NCI-H2029 treated with DMSO at 0.1 percent for 48 hours (cell line): ENCODE measurements at regions not wholly inside any gene's neighbourhood (a gene's known extent, or its start where the extent isn't known, plus 50 kb on each side); places are given as distances from the start of the nearest gene placed in this dataset.

Experiments
- DNase-seq: peaks from one replicate; lab custom pipeline; 2025; lab: John Stamatoyannopoulos, UW

DNA sequence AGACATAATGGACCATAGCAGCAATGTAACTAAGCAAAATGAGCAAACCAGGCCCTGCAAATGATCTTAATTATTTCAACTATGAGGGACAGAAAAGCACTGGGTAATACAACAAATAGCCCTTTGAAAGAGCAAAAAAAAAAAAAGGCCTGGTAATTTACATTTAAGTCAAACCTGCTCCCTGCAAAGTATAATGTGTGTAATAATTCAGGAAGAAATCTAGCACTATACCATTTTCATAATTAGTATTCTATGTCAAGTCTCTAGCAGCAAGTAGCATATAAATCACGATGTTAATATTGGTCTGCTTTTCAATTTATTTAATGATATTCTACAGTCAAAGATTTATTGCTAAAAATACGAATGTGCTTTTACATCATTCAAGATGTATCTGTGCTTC, 489.6 kb downstream of the BMP2 start:
- no peak for DNase-seq

GRCh38 chr20:7257692-7258466, 490.4 kb downstream of the BMP2 start:
- no peak for DNase-seq

DNA sequence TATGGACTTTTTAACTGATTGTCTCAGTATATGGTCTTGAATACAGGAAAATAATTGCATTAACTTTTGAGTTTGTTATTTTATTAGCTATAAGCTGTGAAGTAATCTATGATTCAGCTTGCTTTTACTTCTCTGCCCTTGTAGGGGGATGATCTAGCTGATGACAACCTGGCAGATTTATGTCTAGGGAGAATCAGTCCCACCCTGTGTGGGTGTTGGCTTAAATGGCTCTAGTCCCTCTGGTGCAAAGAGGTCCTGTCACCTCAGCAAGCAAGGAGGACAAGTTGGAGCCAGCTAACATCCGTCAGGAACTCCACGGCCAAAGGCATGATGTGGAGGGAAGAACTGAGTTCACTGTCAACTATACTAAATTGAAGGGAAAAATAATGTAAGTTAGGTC, 495.3 kb downstream of the BMP2 start:
- no peak for DNase-seq

- DNase-seq, result no peak
These were observed 496.7 kb downstream of the BMP2 start for GRCh38 chr20:7264137-7264536.

GRCh38 chr20:7269452-7269851, 502.0 kb downstream of the BMP2 start:
- no peak for DNase-seq

DNA sequence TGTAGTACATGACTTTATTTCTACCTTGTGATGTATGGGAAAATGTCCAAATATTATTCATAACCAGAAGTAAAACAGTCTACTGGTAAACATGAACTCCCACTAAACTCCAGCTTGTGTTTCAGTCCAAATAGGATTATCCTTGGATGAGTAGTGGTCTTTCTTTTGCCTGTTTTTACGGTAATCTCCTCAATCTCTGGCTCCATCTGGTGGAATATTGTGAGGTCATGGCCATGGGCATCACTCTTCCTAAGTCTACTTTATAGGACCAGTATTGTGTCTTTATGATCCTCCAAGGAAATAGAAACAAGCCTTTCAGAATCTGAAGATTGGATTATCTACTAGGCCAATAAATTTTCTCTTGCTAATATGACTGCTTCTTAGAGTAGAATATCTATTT, 505.0 kb downstream of the BMP2 start:
- DNase-seq, result no peak

DNA sequence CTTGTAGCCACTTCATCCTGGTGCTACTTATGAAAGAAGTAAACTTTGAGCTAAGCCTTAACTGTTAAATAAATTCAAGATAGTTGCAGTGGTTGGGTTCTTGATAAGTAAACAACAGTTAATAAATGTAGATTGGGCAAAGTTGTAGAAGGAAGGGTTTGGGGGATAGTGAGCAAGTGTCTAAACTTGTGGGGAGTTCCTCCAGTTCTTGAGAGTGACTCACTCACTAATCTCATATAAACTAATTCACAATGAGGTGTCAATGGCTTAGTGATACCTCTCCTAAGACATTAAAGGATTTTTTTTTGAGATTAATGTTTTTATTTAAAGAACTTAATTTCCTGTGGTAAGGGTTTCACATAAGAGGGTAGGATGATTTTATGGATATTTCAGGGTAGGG, 507.4 kb downstream of the BMP2 start:
- no peak for DNase-seq

- DNase-seq, result no peak
These were observed 508.3 kb downstream of the BMP2 start for GRCh38 chr20:7275645-7276237.

- peak; percentile 69 for DNase-seq
These were observed 518.6 kb downstream of the BMP2 start for GRCh38 chr20:7285918-7286556.

GRCh38 chr20:7291323-7291943, 523.9 kb downstream of the BMP2 start:
- no peak for DNase-seq

GRCh38 chr20:7291946-7292345, 524.5 kb downstream of the BMP2 start:
- no peak for DNase-seq

DNA sequence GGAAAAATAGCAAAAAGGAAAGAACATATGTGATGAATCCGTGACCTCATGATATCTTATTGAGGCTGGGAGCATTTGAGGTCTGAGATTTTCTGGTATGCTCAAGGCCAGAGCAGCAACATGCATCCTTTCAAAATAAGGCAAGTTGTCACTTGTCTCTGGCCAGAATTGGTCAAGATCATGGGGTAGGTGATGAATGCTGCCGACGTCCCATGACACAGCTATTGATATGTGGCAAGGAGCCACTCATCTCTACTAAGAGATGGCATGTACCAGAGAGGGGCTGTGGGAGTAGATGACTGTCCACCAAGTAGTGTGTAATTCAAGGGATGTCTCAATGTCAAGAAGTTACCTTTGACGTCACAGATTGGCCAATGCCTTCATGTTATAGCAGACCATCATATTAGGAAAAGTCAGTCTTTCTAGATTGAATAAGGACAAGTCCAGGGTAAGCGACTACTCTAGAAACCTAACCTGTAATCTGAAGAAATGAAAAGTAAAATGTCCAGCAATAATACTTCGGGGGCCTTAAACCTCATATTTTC, 527.4 kb downstream of the BMP2 start:
- DNase-seq, result no peak

DNA sequence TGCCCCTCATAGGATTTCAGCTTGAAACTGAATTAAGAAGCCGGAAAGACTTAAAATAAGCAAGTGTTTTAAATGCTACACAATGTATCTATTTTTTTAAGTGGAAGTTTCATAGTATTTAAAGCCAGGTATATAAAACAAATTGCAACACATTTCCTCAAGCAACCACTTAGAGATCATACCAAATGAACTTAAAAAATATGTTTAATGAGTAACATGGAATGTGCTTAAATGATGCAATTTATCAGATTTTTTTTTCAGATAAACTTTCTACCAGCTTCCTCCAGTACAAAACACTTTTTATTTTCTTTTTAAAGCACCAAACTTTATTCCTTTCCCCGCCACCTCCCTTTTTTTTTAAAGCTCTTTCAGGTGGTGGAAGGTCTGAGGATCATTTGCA, 534.3 kb downstream of the BMP2 start:
- DNase-seq, result no peak

GRCh38 chr20:7302250-7302649, 534.8 kb downstream of the BMP2 start:
- DNase-seq, result no peak

DNA sequence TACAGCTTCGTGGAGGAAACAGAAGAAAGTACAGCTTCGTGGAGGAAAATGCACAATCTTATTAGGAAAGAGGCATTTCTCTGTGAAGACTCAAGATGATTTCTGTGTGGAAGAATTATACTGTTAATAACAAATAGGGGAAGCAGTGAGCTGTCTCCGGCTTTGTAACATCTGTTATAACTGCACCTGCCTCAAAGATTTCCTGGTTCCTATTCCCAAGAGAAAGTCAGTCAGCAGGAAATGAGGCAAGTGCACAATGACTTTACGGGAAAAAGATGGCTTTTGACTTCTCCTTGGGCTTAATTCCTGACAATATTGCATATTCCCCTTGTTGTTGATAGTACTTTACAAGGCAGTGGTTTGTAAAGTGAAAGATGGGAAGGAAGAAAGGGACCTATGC, 538.5 kb downstream of the BMP2 start:
- no peak for DNase-seq

DNA sequence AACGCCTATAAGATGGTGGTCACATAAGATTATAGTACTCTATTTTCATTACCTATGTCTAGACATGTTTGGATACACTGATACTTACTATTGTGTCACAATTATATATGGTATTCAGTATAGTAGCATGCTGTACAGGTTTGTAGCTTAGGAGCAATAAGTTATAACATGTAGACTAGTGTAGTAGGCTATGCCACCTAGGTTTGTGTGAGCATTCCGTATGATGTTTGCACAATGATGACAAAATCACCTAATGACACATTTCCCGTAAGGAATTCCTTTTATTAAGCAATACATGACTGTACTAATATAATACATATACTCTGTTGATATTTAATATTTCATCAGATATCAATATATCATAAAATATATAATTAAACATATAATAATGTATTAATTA, 540.7 kb downstream of the BMP2 start:
- DNase-seq, result no peak

DNA sequence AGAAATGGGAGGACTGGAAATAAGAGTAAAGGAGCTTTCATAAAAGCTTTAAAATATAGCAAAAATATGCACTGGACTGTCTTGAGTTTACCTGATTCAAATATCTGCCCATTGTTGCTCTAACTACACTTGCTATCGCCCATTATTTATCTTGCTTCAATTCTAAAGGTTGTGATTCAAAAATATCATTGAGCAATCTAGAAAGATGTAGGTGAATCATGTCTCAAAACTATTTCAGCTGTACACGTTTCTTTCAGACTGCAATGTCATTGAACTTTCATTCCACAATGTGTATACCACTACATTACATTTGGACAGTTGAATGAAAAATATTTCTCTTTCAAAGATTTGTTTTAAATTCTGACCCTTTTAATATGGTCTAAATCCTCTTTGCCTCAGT, 545.6 kb downstream of the BMP2 start:
- no peak for DNase-seq

DNA sequence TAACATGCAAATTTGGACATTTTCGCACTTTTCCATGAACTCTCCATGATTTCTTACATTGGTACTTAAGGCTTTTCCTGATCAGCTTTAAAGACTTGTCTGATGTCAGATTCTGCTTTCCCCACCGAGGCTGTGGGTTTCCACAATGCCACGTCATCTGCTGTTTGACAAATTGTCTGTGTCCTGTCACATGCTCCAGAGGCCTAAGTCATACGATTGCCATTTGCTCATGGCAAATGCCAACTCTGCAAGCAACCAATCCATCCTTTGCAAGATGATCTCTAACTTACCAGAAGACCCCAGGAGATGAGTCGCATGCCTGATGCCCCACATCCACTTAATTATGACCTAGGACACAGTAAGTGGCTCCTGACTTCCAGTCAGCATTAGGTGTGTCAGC, 556.5 kb downstream of the BMP2 start:
- no peak for DNase-seq

DNA sequence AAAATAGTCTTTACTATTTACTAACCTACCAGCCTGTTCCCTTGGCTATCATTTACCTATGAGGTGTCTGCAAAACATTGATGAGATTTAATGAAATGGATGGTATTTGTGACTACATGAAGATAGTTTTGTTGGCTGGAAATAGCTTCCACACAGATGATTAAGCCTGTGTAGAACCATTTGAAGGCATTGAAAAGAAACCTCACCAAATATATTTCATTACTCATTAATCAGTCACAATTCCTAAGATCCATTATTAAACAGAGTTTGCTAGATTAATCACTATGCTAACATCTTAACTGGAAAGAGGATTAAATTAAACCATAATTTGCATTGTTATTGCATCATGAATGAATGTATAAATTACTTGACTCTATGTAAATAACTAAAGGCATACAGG, 560.3 kb downstream of the BMP2 start:
- DNase-seq, result no peak

DNA sequence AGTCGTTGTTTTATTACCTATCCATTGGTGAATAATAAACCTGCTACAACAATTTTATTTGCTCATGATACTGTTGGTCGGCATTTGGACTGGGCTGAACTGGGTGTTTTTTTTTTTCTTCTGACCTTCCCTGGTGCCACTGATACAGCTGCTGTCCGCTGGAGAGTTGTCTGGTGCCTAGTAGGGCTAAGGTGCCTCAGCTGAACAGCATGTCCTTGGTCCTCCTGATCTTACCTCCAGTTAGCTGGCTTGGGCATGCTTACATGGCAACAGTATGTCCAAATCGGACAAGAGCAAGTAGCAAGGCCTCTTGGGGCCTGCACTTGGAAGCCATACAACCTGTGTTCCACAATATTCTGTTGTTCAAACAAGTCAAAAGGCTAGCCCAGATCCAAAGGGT, 563.4 kb downstream of the BMP2 start:
- DNase-seq, result no peak

DNA sequence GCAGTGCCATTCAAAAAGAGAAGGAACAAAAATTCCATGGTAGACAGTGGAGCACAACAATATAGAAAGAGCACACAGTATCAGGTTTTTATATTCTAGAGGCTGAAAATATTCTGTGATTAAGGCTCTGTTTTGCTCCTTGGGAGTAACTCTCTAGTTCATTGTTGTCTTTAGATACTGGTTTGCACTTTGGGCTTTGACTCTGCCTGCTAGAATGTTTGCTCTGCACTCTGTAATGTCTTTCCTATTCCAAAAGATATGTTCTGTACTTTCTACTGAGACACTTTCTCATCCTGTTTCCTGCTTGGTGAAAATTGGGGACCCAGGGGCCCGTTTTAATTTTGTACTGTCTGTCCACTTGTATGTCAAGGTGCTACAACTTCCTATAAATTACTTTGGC, 564.7 kb downstream of the BMP2 start:
- no peak for DNase-seq

GRCh38 chr20:7333841-7334240, 566.4 kb downstream of the BMP2 start:
- DNase-seq, result no peak

- no peak for DNase-seq
These were observed 578.5 kb downstream of the BMP2 start for GRCh38 chr20:7346026-7346425.
